Urinary bladder (tissue), 3 donors: ENCODE measurements at regions not wholly inside any gene's neighbourhood (a gene's known extent, or its start where the extent isn't known, plus 50 kb on each side); places are given as distances from the start of the nearest gene placed in this dataset.
"Not testable (repeated sequence)": the region's sequence is repeated elsewhere in the genome, so short reads cannot be mapped to it uniquely, and the experiment has no call there.

ENCODE experiments used
- DNase-seq: peaks from one replicate; pipeline ENCODE4 v3.0.0-alpha.2; 2015; ENCODE audit errors: extremely low spot score
- H3K27ac ChIP-seq: one replicate; pipeline ENCODE4 v1.5.1; 2013; ENCODE audit warnings: low read depth, mild to moderate bottlenecking, moderate library complexity
- H3K36me3 ChIP-seq: one replicate; pipeline ENCODE4 v1.6.1; 2013; ENCODE audit warnings: mild to moderate bottlenecking, moderate library complexity; ENCODE audit not compliant: insufficient read depth
- H3K4me1 ChIP-seq: one replicate; pipeline ENCODE4 v1.6.1; 2013; ENCODE audit warnings: mild to moderate bottlenecking, moderate library complexity; ENCODE audit not compliant: insufficient read depth
- H3K4me3 ChIP-seq: one replicate; pipeline ENCODE4 v1.5.1; 2013; ENCODE audit warnings: low read depth, low read length
- WGBS: extraction: QIAGEN DNeasy Blood & Tissue Kit; methylation state at CpG from one replicate; pipeline ENCODE4 v1.1.7; 2013; 5-methylcytosine and 5-hydroxymethylcytosine counted together
- donor health status: healthy with polysubstance abuse.
- donor health status: healthy.

DNA sequence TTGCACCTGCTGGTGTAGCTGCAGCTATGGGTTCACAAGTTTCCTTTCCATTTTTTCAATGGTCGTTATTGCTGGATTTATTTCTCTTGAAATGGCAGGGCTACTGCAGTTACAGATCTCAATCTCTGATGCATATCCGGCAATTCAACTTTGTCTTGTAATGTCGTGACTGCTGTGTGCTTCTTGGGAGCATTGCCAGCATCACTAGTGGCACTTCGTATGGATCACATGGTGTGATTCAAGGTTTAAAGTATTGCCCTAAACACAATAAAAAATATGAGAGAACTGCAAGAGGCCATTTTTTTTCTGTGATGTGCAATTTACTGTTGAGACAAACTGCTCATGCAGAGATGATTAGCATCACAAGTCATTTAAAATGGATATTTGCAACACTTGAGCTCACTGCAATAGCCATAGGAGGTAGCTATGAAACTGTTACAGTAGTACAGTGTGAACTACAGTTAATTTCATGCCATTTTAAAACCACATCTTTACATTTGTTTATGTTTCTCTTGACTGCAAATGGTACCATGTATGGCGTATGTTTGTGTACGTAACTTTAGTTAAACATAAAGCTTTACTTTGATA lies 217.4 kb upstream of the PDE3A start:
- DNase-seq, result no peak
- H3K4me3 ChIP-seq, result no peak overlapping the region
- 72% methylated on average over 6 of the region's 6 CpGs for WGBS

DNA sequence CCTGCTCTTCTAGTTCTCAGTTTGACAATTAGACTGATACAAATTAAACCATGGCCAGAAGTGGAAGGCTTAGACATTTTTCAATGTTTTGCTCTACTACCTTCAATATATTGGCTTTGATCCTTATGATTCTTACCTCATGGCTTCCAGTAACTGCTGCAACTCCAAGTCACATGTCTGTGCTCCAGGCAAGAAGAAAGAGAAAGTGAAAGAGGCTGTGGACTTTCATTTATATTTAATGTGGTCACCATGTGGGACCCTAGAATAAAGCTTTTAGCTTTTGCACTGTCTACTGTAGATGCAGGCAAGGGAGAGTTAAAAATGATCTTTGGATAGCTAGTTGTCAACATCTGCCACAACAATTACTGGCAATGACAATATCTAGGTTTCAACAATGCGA lies 214.3 kb upstream of the PDE3A start:
- Histone ChIP-seq H3K4me3 (no peak overlapping the region), H3K36me3 (no peaks in the 10 kb centered on the region), H3K27ac (no peak overlapping the region), H3K4me1 (no peaks in the 10 kb centered on the region)
- DNase-seq, result no peak
- 92% methylated on average over 1 of the region's 1 CpG for WGBS

More for the DNA sequence above, 217.4 kb upstream of the PDE3A start:
- Histone ChIP-seq H3K27ac (no peak overlapping the region), H3K4me1 (no peaks in the 10 kb centered on the region), H3K36me3 (no peaks in the 10 kb centered on the region)

DNA sequence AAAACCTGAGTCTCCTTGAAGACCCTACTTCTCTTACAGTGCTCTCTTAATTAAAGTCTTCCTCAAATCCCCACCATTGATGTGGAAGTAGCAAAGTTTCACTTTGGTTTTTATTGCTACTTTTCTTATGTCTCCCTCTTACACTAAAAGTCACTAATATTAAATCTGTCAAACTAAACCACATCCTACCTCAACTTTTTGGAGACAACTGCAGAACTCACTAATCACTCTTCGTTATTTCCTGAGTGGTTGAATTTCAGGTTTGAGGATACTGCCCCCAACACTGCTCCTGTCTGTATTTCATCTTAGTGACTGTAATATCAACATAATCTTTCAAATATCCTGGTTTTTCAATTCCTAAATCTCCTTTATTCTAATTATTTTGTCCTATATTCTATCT lies 213.0 kb upstream of the PDE3A start:
- Histone ChIP-seq H3K36me3 (no peaks in the 10 kb centered on the region), H3K4me1 (no peaks in the 10 kb centered on the region), H3K4me3 (no peak overlapping the region), H3K27ac (no peak overlapping the region)
- no peak for DNase-seq
- 84% methylated on average over 1 of the region's 1 CpG for WGBS

DNA sequence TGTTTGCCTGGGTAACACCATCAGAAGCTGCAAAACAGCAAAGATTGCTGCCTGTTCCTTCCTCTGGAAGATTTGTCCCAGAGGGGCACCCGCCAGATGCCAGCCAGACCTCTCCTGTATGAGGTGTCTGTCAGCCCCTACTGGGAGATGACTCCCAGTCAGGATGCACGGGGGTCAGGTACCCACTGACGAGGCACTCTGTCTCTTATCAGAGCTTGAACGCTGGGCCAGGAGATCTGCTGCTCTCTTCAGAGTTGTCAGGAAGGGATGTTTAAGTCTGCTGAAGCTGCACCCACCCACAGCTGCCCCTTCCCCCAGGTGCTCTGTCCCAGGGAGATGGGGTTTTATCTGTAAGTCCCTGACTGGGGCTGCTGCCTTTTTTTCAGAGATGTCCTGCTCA lies 207.4 kb upstream of the PDE3A start:
- not testable (repeated sequence) for H3K36me3 ChIP-seq, H3K4me1 ChIP-seq, DNase-seq, H3K4me3 ChIP-seq, H3K27ac ChIP-seq
- WGBS, result 82% methylated on average over 4 of the region's 4 CpGs

DNA sequence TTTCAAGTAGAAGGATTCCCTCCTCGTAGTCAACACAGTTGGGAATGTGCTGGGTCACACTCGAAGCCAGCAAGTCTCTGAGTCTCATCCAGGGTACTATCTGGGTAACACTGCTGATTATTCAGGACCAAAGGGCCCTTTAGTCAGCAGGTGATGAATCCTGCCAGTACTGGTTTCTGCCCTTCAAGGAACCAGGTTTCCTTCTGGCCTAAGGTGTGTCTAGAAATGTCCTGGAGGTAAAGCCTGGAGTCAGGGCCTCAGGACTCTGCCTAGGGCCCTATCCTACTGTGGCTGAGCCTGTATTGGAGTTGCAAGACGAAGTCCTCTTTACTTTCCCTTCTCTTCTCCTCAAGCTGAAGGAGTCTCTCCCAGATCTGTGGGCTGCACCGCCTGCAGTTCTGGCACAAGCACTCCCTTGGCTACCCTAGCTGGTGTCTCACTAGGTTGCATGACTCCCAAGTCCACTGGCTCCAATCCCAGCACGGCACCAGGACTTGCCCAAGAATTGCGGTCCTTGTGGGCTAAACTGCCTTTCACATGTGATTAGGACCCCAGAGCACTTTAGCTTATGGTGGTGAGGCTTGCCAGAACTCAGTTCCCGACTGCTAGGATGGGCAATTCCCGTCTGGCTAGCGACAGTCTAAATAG lies 193.7 kb upstream of the PDE3A start:
- H3K27ac ChIP-seq, result no peak overlapping the region
- H3K36me3 ChIP-seq, result no peaks in the 10 kb centered on the region
- no peaks in the 10 kb centered on the region for H3K4me1 ChIP-seq
- H3K4me3 ChIP-seq, result no peak overlapping the region
- DNase-seq, result no peak
- WGBS, result 95% methylated on average over 9 of the region's 9 CpGs

DNA sequence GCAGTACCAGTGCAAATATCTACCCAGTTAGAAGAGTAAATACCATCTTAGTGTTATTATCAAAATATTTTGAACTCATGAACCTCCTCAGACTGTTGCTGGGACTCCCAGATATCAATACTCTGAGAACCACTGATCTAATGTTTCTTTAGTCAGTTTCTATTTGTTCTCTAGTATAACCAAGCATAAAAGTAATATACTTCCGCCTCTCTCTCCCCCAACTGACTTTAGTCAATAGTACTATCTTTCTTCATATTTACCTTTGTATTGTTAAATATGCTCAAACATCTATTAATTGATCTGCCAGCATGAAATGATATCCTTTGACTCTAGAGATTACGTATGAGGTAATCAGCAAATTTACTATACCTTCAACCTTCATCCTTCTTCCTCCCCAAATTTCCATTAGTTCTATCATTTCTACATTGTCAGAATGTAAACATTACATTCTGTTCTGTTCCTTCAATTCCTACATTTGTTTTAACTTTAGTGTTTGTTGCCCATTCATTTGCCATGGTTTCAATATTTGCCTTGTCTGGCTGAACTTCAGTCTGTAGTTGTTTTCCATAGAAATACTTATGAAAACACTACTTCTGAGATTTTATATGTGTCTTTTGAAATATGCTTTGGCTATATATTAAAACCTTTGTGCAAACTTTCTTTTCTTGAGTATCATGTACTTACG lies 192.5 kb upstream of the PDE3A start:
- DNase-seq, result no peak
- 98% methylated on average over 3 of the region's 3 CpGs for WGBS
- Histone ChIP-seq H3K4me1 (no peaks in the 10 kb centered on the region), H3K36me3 (no peaks in the 10 kb centered on the region), H3K4me3 (no peak overlapping the region), H3K27ac (no peak overlapping the region)

GRCh38 chr12:20181416-20182180 lies 186.7 kb upstream of the PDE3A start:
- H3K4me1 ChIP-seq, result no peaks in the 10 kb centered on the region
- no peaks in the 10 kb centered on the region for H3K36me3 ChIP-seq
- DNase-seq, result no peak
- 51% methylated on average over 2 of the region's 2 CpGs for WGBS
- no peak overlapping the region for H3K4me3 ChIP-seq
- no peak overlapping the region for H3K27ac ChIP-seq

- WGBS, result 21% methylated on average over 1 of the region's 1 CpG
- Histone ChIP-seq H3K4me1 (no peaks in the 10 kb centered on the region), H3K27ac (no peak overlapping the region), H3K36me3 (no peaks in the 10 kb centered on the region), H3K4me3 (no peak overlapping the region)
- no peak for DNase-seq
Measured at GRCh38 chr12:20183563-20183962, 184.8 kb upstream of the PDE3A start.

- WGBS, result 86% methylated on average over 4 of the region's 4 CpGs
Measured at GRCh38 chr12:20184514-20184913, 183.8 kb upstream of the PDE3A start.

DNA sequence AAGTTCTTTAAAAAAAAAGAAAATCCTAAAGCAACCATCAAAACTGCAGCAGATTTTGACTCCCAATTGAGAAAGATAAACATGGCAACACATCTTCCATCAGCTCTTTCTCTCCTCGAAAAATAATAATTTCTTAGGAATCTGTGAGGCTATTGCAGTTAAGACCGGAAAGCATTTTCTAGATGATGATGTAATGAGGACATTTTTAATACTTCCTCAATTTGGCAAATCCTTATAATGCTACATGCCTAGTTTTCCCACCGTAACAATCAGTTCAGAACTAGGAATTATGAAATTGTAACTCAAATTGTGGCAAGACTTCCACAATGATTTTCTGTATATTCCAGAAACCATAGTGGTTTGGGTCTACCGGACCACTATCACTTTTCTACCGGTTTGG lies 180.9 kb upstream of the PDE3A start:
- DNase-seq, result no peak
- Histone ChIP-seq H3K36me3 (no peaks in the 10 kb centered on the region), H3K4me3 (no peak overlapping the region), H3K27ac (no peak overlapping the region), H3K4me1 (no peaks in the 10 kb centered on the region)
- 82% methylated on average over 5 of the region's 5 CpGs for WGBS

More at GRCh38 chr12:20184514-20184913, 183.8 kb upstream of the PDE3A start:
- no peak for DNase-seq
- Histone ChIP-seq H3K27ac (no peak overlapping the region), H3K4me3 (no peak overlapping the region), H3K4me1 (no peaks in the 10 kb centered on the region), H3K36me3 (no peaks in the 10 kb centered on the region)

DNA sequence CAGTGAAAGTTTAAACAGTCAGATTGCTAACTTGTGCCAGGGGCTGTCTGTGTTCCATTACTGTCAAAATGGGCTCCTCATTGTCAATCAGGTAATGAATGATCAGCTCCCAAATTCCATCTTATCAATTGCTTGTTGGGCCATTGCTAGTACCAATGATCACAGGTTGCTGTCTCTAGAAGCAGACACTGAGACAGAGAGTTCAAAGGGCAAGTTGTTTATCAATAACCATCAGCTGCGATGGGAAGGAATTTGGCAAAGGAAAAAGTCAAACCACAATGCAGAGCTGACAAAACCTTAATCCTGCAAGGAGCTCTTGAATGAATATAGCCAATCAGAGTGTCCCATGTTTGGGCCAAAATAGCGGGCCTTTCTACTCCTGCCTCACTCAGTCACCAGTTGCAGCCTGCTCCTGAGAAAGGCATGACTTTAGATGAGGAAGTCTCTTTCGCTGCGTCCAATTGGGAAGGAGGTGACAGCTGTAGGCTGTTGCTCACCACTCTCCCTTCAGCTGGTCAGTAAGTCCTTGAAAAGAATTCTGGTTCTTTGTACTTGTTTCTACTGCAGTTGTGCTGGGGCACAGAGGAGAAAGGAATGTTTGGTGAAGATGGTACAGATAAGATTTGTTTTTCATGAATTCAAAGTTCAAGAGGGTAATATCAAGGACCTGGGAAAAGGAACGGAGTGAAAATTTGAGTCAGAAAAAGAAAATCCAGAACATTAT lies 179.2 kb upstream of the PDE3A start:
- 71% methylated on average over 5 of the region's 5 CpGs for WGBS
- H3K4me1 ChIP-seq, result no peaks in the 10 kb centered on the region
- no peak overlapping the region for H3K4me3 ChIP-seq
- no peak overlapping the region for H3K27ac ChIP-seq
- no peak for DNase-seq
- no peaks in the 10 kb centered on the region for H3K36me3 ChIP-seq

GRCh38 chr12:20189767-20190166 lies 178.6 kb upstream of the PDE3A start:
- no peak for DNase-seq
- WGBS, result 57% methylated on average over 2 of the region's 2 CpGs
- H3K4me1 ChIP-seq, result no peaks in the 10 kb centered on the region
- no peak overlapping the region for H3K4me3 ChIP-seq
- H3K36me3 ChIP-seq, result no peaks in the 10 kb centered on the region
- H3K27ac ChIP-seq, result no peak overlapping the region

DNA sequence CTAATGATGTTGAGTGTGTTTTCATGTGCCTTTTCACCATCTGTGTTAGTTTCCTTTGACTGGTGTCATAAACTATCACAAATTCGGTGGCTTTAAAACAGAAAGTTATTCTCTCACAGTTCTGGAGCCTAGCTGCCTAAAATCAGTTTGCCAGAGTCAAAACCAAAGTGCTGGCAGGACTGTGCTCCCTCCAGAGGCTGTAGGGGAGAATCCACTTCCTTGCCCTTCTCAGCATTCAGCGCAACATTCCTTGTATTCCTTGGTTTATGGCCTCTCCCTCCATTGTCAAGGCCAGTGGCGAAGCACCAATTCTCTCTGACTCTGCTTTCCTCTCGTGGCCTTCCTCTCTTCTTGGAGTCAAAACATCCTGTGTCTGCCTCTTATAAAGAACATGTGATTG lies 174.2 kb upstream of the PDE3A start:
- 61% methylated on average over 4 of the region's 4 CpGs for WGBS
- Histone ChIP-seq H3K36me3 (no peaks in the 10 kb centered on the region), H3K27ac (no peak overlapping the region), H3K4me3 (no peak overlapping the region), H3K4me1 (no peaks in the 10 kb centered on the region)
- no peak for DNase-seq
